Esophagus muscularis mucosa (tissue), 4 donors: ENCODE measurements at regions not wholly inside any gene's neighbourhood (a gene's known extent, or its start where the extent isn't known, plus 50 kb on each side); places are given as distances from the start of the nearest gene placed in this dataset.

Experiments used
- DNase-seq: peaks from one replicate; pipeline ENCODE4 v3.0.0-alpha.2; 2017; ENCODE audit errors: extremely low spot score
- H3K27ac ChIP-seq, 4 donors: fragments of 200-600 bp; sonication (generic); replicated peaks in 1 of 4; 1 replicate in 3 of 4; 2 replicates in 1 of 4; pipeline ENCODE4 v1.5.1; 2016 to 2019; ENCODE audit warnings: mild to moderate bottlenecking in 1 of 4
- H3K27me3 ChIP-seq, 4 donors: fragments of 200-600 bp; sonication (generic); one replicate each; pipeline versions ENCODE4 v1.5.1 to v1.6.0; 2016 to 2019
- H3K36me3 ChIP-seq, 4 donors: fragments of 200-600 bp; sonication (generic); one replicate each; pipeline ENCODE4 v1.5.1; 2016 to 2019
- H3K4me1 ChIP-seq, 4 donors: fragments of 200-600 bp; sonication (generic); one replicate each; pipeline ENCODE4 v1.5.1; 2016 to 2019
- H3K4me3 ChIP-seq, 4 donors: fragments of 200-600 bp; sonication (generic); 1 replicate in 2 of 4; 2 replicates in 2 of 4; pipeline ENCODE4 v1.5.1; 2016 to 2019; ENCODE audit warnings: mild to moderate bottlenecking in 4 of 4, moderate library complexity in 1 of 4
- H3K9me3 ChIP-seq, 4 donors: fragments of 200-600 bp; sonication (generic); 1 replicate in 3 of 4; 2 replicates in 1 of 4; pipeline ENCODE4 v1.5.1; 2016 to 2019
- EP300 ChIP-seq: sonication (generic); formaldehyde crosslinking; IDR thresholded peaks from one replicate; pipeline ENCODE4 v1.6.1; 2017; ENCODE audit warnings: antibody characterized with exemption
- POLR2A ChIP-seq: fragments of 450-650 bp; IDR thresholded peaks from one replicate; pipeline ENCODE4 v1.6.1; 2017; ENCODE audit warnings: antibody characterized with exemption, moderate library complexity, mild to moderate bottlenecking, low read depth
- POLR2AphosphoS5 ChIP-seq, 2 donors: sonication (generic); formaldehyde crosslinking; IDR thresholded peaks; one replicate each; pipeline ENCODE4 v1.6.1; 2017; ENCODE audit warnings: antibody characterized with exemption in 2 of 2
- WGBS: methylation state at CpG from one replicate; pipeline ENCODE4 v1.1.5; 2018; 5-methylcytosine and 5-hydroxymethylcytosine counted together
- intact Hi-C: fragments of 100-400 bp; cut with DNase I; formaldehyde crosslinking; loops from one replicate; pipeline ENCODE4 v1.15.1; 2023
- TF ChIP-seq, protein P1 (sequence below), 3 experiments: fragments of 200-600 bp in 2 of 3; fragments of 450-650 bp in 1 of 3; sonication (generic) in 2 of 3; IDR thresholded peaks; one replicate each; pipeline ENCODE4 v1.5.1; 2017 to 2019; ENCODE audit warnings: antibody characterized with exemption in 3 of 3, mild to moderate bottlenecking in 2 of 3, moderate library complexity in 1 of 3

DNA sequence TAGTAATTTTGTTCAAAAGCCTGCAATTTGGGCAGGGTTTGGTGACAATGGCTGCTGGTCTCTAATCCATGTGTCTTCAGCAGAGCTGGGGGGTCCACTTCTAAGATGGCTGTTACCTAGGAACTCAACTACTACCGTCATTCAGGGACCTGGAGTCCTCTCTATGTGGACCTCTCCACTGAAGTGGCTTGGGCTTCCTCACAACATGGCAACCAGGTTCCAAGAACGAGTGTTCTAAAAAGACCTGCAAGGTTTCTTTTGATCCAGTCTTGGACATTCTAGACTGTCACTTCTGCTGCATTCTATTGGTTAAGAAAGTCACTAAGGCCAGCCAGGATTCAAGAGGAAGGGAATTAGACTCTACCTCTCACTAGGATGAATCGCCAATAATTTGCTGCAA lies 387.0 kb downstream of the NXPE2 start:
- WGBS: 93% methylated on average over 3 of the region's 3 CpGs
- no peak for TF ChIP-seq EP300
- no peak for TF ChIP-seq POLR2AphosphoS5 (IDR thresholded peaks at IDR 0.05)
- TF ChIP-seq, protein P1, sequence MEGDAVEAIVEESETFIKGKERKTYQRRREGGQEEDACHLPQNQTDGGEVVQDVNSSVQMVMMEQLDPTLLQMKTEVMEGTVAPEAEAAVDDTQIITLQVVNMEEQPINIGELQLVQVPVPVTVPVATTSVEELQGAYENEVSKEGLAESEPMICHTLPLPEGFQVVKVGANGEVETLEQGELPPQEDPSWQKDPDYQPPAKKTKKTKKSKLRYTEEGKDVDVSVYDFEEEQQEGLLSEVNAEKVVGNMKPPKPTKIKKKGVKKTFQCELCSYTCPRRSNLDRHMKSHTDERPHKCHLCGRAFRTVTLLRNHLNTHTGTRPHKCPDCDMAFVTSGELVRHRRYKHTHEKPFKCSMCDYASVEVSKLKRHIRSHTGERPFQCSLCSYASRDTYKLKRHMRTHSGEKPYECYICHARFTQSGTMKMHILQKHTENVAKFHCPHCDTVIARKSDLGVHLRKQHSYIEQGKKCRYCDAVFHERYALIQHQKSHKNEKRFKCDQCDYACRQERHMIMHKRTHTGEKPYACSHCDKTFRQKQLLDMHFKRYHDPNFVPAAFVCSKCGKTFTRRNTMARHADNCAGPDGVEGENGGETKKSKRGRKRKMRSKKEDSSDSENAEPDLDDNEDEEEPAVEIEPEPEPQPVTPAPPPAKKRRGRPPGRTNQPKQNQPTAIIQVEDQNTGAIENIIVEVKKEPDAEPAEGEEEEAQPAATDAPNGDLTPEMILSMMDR (IDR thresholded peaks at IDR 0.05): no peak
- no peak for DNase-seq
- H3K27me3 ChIP-seq: peaks cover 0 to 4% (median 0%) of the 10 kb centered on the region in 4 donors
- intact Hi-C loops: no loop called here
- H3K36me3 ChIP-seq: no peaks in the 10 kb centered on the region
- no peak overlapping the region for H3K4me3 ChIP-seq
- H3K27ac ChIP-seq: no peak overlapping the region
- H3K4me1 ChIP-seq: peaks cover 0 to 7% (median 0%) of the 10 kb centered on the region in 4 donors
- peaks cover 0 to 15% (median 0%) of the 10 kb centered on the region in 4 donors for H3K9me3 ChIP-seq

DNA sequence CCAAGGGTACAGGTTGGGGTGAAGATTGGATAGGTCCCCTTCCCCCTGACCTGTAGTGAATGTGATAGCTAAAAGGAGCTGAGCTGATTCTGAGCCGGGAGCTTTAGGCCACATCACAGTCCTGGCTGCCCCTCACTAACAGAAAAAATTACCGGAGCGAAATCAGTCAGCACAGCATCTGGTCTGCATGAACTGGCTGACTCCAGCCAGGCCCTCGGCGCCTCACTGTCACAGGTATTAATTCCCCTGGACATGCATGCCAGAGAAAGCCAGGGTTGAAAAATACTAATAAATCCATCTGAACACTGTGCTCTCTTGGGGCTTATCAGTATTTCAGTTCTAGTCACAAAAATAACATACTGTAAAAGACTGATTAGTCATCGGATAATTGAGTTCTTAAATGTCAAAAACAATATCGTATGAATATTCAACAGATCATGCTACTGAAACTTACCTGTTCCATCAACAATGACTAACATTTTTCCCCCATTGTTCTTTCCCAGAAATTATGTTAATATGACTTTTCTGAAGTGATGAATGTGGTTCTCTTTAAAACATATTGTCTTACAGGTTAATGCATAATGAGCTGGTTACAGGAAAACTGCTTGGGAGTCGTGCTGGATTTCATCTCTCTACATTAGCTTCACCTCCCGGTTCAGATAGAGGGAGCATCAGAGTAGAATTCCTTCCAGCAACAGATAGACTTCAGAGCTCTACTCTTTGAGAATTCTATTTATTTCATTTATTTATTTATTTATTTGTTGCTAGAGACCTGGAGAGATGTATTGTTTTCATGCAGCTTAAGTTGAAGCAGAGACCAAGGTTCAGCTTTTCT lies 387.7 kb downstream of the NXPE2 start:
- WGBS: 86% methylated on average over 8 of the region's 9 CpGs
- H3K27ac ChIP-seq: no peak overlapping the region
- TF ChIP-seq, protein P1 (IDR thresholded peaks at IDR 0.05): no peak
- no peaks in the 10 kb centered on the region for H3K36me3 ChIP-seq
- H3K27me3 ChIP-seq: peaks cover 0 to 8% (median 0%) of the 10 kb centered on the region in 4 donors
- H3K4me1 ChIP-seq: peaks cover 0 to 7% (median 0%) of the 10 kb centered on the region in 4 donors
- intact Hi-C loops: no loop called here
- no peak for DNase-seq
- no peak overlapping the region for H3K4me3 ChIP-seq
- peaks cover 0 to 15% (median 0%) of the 10 kb centered on the region in 4 donors for H3K9me3 ChIP-seq

DNA sequence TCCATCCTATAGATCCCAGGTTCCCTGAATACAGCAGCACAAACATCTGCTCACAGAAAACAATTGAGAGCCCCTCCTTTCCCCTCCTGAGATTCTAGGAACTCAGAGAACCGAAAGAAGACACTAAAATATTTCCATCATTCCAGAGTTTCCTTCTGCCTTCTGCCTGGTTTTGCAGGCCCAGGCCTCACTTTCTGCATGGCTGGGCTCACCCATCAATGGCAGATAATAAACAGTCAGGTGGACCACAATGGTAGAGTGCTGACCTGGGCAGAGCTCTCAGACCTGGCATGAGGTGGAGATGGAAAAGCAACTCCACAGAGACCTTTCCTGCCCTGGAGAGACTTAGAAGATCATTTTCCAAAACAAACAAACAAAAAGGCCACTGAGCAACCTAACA lies 389.1 kb downstream of the NXPE2 start:
- peaks cover 0 to 8% (median 0%) of the 10 kb centered on the region in 4 donors for H3K27me3 ChIP-seq

DNA sequence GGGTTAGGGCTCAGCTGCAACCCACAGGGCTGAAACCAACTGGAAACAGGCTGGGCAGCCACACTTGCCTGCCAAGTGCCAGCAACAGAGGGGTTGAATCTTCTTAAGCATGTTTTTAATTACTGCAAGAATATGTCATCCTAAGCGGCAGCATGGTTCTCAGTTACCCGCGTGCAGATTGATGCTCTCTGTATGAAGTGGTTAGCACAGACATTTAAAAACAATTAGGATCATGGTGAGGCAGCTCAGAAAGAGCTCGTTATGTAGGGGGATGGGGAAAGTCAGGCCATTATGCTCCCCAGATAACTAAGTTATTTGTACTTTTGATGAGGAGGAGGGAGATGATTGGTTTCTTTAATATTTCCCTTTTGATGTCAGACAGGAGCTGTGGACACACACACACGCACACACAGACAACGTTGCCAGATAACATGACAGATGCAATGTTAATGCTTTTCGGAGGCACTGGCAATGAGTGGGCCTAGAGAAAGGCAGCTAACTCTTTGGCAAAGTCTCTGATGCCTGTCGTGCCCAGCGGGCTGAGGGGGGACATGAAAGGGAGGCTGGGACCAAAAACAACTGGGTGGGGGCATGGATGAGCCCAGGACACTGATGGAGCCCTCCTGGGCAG lies 389.7 kb downstream of the NXPE2 start:
- no peak overlapping the region for H3K4me3 ChIP-seq
- intact Hi-C loops: no loop called here
- no peaks in the 10 kb centered on the region for H3K36me3 ChIP-seq
- 61% methylated on average over 8 of the region's 9 CpGs for WGBS
- H3K27me3 ChIP-seq: peaks cover 0 to 8% (median 0%) of the 10 kb centered on the region in 4 donors
- peaks cover 0 to 7% (median 0%) of the 10 kb centered on the region in 4 donors for H3K4me1 ChIP-seq
- DNase-seq: no peak
- peaks cover 0 to 15% (median 0%) of the 10 kb centered on the region in 4 donors for H3K9me3 ChIP-seq
- TF ChIP-seq POLR2A (no peak), POLR2AphosphoS5 (IDR thresholded peaks at IDR 0.05) (no peak), EP300 (no peak)
- H3K27ac ChIP-seq: no peak overlapping the region

More for the DNA sequence above, 389.1 kb downstream of the NXPE2 start:
- TF ChIP-seq, protein P1 (IDR thresholded peaks at IDR 0.05): no peak
- TF ChIP-seq EP300 (no peak), POLR2A (no peak), POLR2AphosphoS5 (IDR thresholded peaks at IDR 0.05) (no peak)
- DNase-seq: no peak
- peaks cover 0 to 7% (median 0%) of the 10 kb centered on the region in 4 donors for H3K4me1 ChIP-seq
- intact Hi-C loops: no loop called here
- no peak overlapping the region for H3K27ac ChIP-seq
- 41% methylated on average over 1 of the region's 1 CpG for WGBS
- peaks cover 0 to 15% (median 0%) of the 10 kb centered on the region in 4 donors for H3K9me3 ChIP-seq
- no peaks in the 10 kb centered on the region for H3K36me3 ChIP-seq
- H3K4me3 ChIP-seq: no peak overlapping the region

DNA sequence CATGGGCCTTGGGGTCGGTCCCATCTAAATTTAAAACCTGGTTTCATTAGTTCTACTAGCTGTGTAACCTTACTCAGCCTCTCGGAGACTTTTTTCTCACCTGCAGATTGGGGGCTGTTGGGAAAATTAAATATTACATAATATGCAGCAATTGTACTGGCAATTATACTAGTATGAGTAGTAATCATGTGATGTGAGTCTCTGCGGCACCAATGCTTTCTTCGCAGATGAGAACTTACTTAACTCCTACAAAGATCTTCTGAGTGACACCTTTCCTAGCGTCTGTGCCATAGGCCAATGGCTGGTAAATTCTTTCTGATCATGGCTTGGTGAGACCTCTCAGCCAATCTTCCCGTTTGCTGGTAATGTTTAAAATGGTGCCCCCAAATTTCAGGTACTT lies 391.3 kb downstream of the NXPE2 start:
- TF ChIP-seq POLR2AphosphoS5 (IDR thresholded peaks at IDR 0.05): no peak
- no peak for TF ChIP-seq POLR2A
- TF ChIP-seq, protein P1 (IDR thresholded peaks at IDR 0.05): no peak
- no peak for TF ChIP-seq EP300
- Histone ChIP-seq H3K4me1 (peaks cover 0 to 7% (median 0%) of the 10 kb centered on the region in 4 donors), H3K36me3 (no peaks in the 10 kb centered on the region), H3K27me3 (peaks cover 0 to 5% (median 0%) of the 10 kb centered on the region in 4 donors), H3K27ac (no peak overlapping the region), H3K9me3 (peaks cover 0 to 13% (median 0%) of the 10 kb centered on the region in 4 donors), H3K4me3 (no peak overlapping the region)
- intact Hi-C loops: no loop called here
- DNase-seq: no peak
- 93% methylated on average over 6 of the region's 6 CpGs for WGBS
